Left lung (tissue), 4 donors: ENCODE measurements at regions not wholly inside any gene's neighbourhood (a gene's known extent, or its start where the extent isn't known, plus 50 kb on each side); places are given as distances from the start of the nearest gene placed in this dataset.

Source experiments
- ATAC-seq: fragments of 200-7000 bp; cut with Tn5 transposase; one replicate; pipeline ENCODE4 v1.9.1; 2020; ENCODE audit warnings: moderate library complexity
- DNase-seq, 4 donors: peaks; one replicate each; pipeline ENCODE4 v3.0.0-alpha.2; 2013 to 2020
- H3K27ac ChIP-seq, 2 donors: fragments of 200-600 bp; sonication (generic) in 1 of 2; one replicate each; pipeline versions ENCODE4 v1.5.0 to v1.8.0; 2020 to 2021
- H3K27me3 ChIP-seq, 2 donors: fragments of 200-600 bp; sonication (generic) in 1 of 2; one replicate each; pipeline versions ENCODE4 v1.5.0 to v1.8.0; 2020 to 2021
- H3K36me3 ChIP-seq, 2 donors: fragments of 200-600 bp; sonication (generic) in 1 of 2; one replicate each; pipeline versions ENCODE4 v1.5.0 to v1.8.0; 2020 to 2021
- H3K4me1 ChIP-seq, 2 donors: fragments of 200-600 bp; one replicate each; pipeline ENCODE4 v1.8.0; 2021
- H3K4me3 ChIP-seq, 2 donors: fragments of 200-600 bp; sonication (generic) in 1 of 2; one replicate each; pipeline versions ENCODE4 v1.5.0 to v1.8.0; 2020 to 2021; ENCODE audit warnings: mild to moderate bottlenecking in 1 of 2
- H3K9me3 ChIP-seq, 2 donors: fragments of 200-600 bp; sonication (generic) in 1 of 2; one replicate each; pipeline versions ENCODE4 v1.5.0 to v1.8.0; 2020 to 2021
- intact Hi-C, 2 donors: fragments of 100-400 bp; cut with DNase I; formaldehyde crosslinking; loops; one replicate each; pipeline versions ENCODE4 v1.11.2 to v1.14.2; 2022
- TF ChIP-seq, protein P1 (sequence below), 2 donors: fragments of 200-600 bp; sonication (generic) in 1 of 2; IDR thresholded peaks; one replicate each; pipeline versions ENCODE4 v1.5.0 to v1.8.0; 2021; ENCODE audit warnings: antibody characterized with exemption in 2 of 2
- donor health status: DM: no; HTN: yes; CAD: no.
- donor health status: DM: no; HTN: no; CAD: no.

DNA sequence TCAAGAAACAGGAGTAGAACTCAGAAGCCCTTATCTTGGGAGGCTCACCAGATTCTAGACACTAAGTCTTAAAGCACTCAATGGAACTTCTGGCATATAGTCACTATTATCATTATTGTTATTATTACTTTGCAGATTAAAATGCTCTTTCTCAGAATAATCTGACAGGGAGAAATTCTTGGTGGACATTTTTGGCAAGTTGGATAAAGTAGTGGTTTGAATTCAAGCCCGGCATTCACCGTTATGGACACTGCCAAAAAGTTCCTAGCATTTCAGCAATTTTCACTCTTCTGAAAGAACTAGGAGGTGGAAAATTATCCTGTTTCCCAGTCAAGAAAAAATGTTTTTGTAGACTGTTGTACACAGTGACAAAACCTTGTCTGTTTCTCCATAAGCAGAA lies 179.6 kb upstream of the ISX start:
- no peaks in the 10 kb centered on the region for H3K27me3 ChIP-seq
- no peaks in the 10 kb centered on the region for H3K4me1 ChIP-seq
- no peak overlapping the region for H3K4me3 ChIP-seq
- TF ChIP-seq, protein P1, sequence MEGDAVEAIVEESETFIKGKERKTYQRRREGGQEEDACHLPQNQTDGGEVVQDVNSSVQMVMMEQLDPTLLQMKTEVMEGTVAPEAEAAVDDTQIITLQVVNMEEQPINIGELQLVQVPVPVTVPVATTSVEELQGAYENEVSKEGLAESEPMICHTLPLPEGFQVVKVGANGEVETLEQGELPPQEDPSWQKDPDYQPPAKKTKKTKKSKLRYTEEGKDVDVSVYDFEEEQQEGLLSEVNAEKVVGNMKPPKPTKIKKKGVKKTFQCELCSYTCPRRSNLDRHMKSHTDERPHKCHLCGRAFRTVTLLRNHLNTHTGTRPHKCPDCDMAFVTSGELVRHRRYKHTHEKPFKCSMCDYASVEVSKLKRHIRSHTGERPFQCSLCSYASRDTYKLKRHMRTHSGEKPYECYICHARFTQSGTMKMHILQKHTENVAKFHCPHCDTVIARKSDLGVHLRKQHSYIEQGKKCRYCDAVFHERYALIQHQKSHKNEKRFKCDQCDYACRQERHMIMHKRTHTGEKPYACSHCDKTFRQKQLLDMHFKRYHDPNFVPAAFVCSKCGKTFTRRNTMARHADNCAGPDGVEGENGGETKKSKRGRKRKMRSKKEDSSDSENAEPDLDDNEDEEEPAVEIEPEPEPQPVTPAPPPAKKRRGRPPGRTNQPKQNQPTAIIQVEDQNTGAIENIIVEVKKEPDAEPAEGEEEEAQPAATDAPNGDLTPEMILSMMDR (IDR thresholded peaks at IDR 0.05) = no peak
- intact Hi-C loops = no loop called here
- no peak overlapping the region for H3K27ac ChIP-seq
- H3K36me3 ChIP-seq = no peaks in the 10 kb centered on the region
- H3K9me3 ChIP-seq = peaks cover 0 to 20% of the 10 kb centered on the region in 2 donors
- DNase-seq (no peak), ATAC-seq (no peak)

DNA sequence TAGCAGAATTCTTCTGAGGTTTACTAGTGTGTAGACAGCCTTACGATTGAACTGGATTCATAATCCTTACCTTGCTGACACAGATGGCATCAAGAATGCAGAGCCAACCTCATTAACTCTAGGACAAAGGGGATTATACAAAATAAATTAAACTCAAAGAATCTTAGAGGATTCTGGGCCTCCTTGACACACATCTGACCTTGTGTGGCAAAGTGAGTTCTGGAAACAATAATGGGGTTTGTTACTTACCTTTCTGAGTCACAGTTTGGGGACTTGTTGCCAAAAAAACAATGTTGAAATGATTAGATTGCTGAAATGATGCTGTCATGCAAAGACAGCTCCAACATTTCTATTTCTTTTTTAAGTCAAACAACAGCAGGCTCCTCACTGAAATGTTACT lies 179.1 kb upstream of the ISX start:
- peaks cover 0 to 20% of the 10 kb centered on the region in 2 donors for H3K9me3 ChIP-seq
- H3K4me3 ChIP-seq = no peak overlapping the region
- DNase-seq (no peak), ATAC-seq (no peak)
- no peaks in the 10 kb centered on the region for H3K4me1 ChIP-seq
- intact Hi-C loops = no loop called here
- no peak overlapping the region for H3K27ac ChIP-seq
- TF ChIP-seq, protein P1 (IDR thresholded peaks at IDR 0.05) = no peak
- no peaks in the 10 kb centered on the region for H3K27me3 ChIP-seq
- no peaks in the 10 kb centered on the region for H3K36me3 ChIP-seq

DNA sequence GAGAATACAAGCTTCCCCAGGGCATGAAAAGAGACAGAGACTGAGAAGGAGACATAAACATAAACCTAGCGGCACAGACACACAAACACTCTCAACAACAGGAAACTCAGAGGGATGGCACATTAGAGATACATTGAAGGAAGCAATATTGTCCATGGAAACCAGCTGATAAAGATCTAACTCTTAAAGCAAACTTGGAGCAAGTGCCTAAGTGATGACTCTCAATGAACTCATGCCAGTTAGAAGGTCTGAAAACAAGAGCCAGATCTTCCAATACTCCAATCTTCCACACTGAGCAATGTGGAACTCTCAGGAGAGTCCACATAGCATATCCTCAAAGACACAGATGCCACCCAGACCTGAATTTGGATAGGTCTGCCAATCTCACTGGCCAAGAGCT lies 168.8 kb upstream of the ISX start:
- Histone ChIP-seq H3K4me1 (no peaks in the 10 kb centered on the region), H3K36me3 (no peaks in the 10 kb centered on the region), H3K27me3 (no peaks in the 10 kb centered on the region), H3K9me3 (no peaks in the 10 kb centered on the region), H3K27ac (no peak overlapping the region), H3K4me3 (no peak overlapping the region)
- no peak for ATAC-seq
- TF ChIP-seq, protein P1 (IDR thresholded peaks at IDR 0.05) = no peak
- intact Hi-C loops = no loop called here
- DNase-seq = no peak

DNA sequence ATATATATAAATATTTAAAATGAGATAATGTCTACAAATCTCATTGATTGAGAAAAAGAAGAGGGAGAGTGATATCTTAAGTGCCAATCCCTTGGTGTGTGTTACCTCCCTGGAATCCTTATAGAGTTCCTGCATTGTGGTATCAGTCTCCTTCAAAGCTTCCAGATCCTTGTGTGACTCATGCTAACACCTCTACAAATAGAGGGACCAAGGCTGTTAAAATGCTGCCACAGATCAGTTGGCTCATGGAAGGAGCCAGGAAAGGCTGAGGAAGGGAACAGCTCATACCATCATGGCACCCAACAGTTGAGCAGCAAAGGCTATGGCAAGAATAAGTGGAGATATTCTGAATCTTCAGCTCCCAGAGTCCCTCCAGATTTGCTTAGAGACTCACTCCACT lies 163.6 kb upstream of the ISX start:
- intact Hi-C loops = no loop called here
- H3K27me3 ChIP-seq = no peaks in the 10 kb centered on the region
- H3K9me3 ChIP-seq = peaks cover 0 to 5% of the 10 kb centered on the region in 2 donors
- H3K27ac ChIP-seq = no peak overlapping the region
- no peaks in the 10 kb centered on the region for H3K36me3 ChIP-seq
- no peak for DNase-seq
- ATAC-seq = no peak
- TF ChIP-seq, protein P1 (IDR thresholded peaks at IDR 0.05) = no peak
- no peaks in the 10 kb centered on the region for H3K4me1 ChIP-seq
- H3K4me3 ChIP-seq = no peak overlapping the region

DNA sequence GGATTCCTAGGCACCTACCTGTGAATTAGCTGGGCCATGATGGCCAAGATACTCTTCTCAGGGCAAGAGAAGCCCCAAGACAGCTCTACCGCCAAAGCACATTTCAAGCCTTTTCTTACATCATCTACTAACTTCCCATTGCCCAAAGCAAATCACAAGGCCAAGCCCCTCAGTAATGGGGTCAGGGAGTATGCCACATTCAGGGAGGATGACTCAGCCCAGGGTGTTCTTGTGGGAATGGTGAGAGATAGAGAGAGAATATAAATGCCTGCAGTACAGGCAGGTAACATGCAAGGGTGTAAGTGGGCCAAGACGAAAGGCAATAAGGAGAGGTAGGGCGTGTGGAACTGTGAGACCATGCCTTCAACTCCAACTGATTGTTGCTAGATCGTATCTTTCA lies 162.5 kb upstream of the ISX start:
- Histone ChIP-seq H3K4me1 (no peaks in the 10 kb centered on the region), H3K36me3 (no peaks in the 10 kb centered on the region), H3K27me3 (no peaks in the 10 kb centered on the region), H3K27ac (no peak overlapping the region), H3K4me3 (no peak overlapping the region), H3K9me3 (peaks cover 0 to 5% of the 10 kb centered on the region in 2 donors)
- DNase-seq = no peak
- TF ChIP-seq, protein P1 (IDR thresholded peaks at IDR 0.05) = no peak
- intact Hi-C loops = no loop called here
- no peak for ATAC-seq
